ENCODE measurements at regions not wholly inside any gene's neighbourhood (a gene's known extent, or its start where the extent isn't known, plus 50 kb on each side); places are given as distances from the start of the nearest gene placed in this dataset.

DNA sequence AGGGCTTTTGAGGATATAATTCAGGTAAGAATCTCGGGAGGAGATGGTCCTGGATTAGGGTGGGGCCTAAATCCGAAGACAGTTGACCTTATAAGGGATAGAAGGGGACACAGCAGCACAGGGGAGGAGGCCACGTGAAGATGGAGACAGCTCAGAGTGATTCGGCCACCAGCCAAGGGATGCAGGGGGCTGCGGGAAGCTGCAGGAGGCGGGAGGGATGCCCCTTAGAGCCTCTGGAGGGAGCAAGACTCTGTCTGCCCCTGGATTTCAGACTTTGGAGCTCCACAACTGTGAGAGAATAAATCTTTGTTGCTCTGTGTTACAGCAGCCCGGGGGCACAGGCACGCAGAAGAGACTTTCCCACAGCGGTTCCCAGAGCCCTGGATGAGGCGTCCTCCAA is 143.7 kb downstream of the ASB1 start:
- TF ChIP-seq EP300 (IDR thresholded peaks at IDR 0.05) (no peak), POLR2A (IDR thresholded peaks at IDR 0.05) (no peak)
- TF ChIP-seq, protein P1, sequence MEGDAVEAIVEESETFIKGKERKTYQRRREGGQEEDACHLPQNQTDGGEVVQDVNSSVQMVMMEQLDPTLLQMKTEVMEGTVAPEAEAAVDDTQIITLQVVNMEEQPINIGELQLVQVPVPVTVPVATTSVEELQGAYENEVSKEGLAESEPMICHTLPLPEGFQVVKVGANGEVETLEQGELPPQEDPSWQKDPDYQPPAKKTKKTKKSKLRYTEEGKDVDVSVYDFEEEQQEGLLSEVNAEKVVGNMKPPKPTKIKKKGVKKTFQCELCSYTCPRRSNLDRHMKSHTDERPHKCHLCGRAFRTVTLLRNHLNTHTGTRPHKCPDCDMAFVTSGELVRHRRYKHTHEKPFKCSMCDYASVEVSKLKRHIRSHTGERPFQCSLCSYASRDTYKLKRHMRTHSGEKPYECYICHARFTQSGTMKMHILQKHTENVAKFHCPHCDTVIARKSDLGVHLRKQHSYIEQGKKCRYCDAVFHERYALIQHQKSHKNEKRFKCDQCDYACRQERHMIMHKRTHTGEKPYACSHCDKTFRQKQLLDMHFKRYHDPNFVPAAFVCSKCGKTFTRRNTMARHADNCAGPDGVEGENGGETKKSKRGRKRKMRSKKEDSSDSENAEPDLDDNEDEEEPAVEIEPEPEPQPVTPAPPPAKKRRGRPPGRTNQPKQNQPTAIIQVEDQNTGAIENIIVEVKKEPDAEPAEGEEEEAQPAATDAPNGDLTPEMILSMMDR (IDR thresholded peaks at IDR 0.05) = no peak

Data from ovary (tissue), 3 donors.